GM18511 (cell line): ENCODE measurements at regions not wholly inside any gene's neighbourhood (a gene's known extent, or its start where the extent isn't known, plus 50 kb on each side); places are given as distances from the start of the nearest gene placed in this dataset.
A peak's percentile ranks its signal among the peaks of the same experiment; 100 is the strongest.

ENCODE experiments used
- ATAC-seq: cut with Tn5 transposase; IDR thresholded peaks from one replicate; pipeline ENCODE4 v1.9.1; 2021; ENCODE audit warnings: mild to moderate bottlenecking, moderate library complexity; ENCODE audit not compliant: unreplicated experiment

- ATAC-seq: no peak
Measured at GRCh38 chr4:128606173-128606572, 203.3 kb upstream of the JADE1 start.

GRCh38 chr4:128604840-128605239 is 204.7 kb upstream of the JADE1 start:
- ATAC-seq: no peak

GRCh38 chr4:128604204-128604603 is 205.3 kb upstream of the JADE1 start:
- ATAC-seq: no peak

- no peak for ATAC-seq
Measured at GRCh38 chr4:128603081-128603480, 206.4 kb upstream of the JADE1 start.

GRCh38 chr4:128601991-128602695 is 207.4 kb upstream of the JADE1 start:
- no peak for ATAC-seq

GRCh38 chr4:128600996-128601871 is 208.3 kb upstream of the JADE1 start:
- ATAC-seq: no peak

DNA sequence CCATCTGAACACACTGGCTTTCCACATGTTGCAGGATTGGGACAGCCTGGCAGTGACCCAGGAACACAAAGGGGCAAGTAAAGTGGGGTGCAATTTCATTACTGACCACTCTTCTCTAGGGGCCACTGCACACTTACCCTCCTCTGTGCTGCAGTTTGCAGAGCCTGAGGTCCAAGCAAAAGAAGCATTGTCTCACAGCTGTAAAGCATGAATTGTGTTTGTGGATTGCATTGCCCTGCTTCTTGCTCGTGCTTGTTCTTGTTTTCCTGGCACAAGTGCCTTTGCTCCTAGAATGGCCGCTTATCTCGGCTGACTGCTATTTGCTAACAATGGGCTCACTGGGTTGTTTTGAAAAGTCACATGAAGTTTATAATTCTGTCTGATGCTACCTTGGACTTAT is 209.1 kb upstream of the JADE1 start:
- ATAC-seq: no peak

DNA sequence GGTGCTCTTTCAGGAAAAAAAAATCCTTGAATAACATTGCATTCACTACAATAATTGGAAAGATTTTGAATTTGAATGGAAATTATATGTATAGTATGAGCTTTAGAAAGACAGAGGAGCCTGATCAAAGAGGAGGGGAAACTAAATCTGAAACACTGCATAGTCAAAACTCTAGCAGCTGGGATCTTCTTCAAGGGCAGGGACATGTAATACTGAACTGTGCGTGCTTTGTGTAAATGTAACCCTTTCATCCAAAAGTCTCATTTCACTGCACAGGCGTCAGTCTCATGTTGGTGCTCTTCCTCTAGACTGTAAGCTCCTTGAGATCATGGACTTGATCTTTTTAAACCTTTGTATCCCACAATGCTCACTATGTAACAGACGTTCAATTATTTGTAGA is 212.0 kb upstream of the JADE1 start:
- ATAC-seq: no peak

- ATAC-seq: no peak
Measured at GRCh38 chr4:128596853-128597252, 212.6 kb upstream of the JADE1 start.

DNA sequence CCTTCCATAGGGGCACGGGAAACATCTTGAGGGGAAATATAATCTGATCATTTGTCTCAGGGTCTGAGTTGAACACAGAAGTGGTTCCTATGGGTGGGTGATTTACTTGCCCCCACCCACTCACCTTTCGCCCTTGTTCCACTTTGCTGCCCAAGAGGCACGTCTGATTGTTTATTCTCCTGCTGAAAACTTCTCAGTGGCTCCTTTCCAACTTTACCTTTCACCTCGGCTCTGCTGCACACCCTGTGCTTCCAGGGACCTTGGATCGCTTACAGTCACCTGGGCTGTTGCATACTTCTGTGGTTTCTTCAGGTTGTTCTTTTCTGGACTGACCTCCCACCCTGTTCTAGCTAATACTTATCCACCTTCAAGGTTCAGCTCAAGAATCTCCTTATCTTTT is 213.4 kb upstream of the JADE1 start:
- no peak for ATAC-seq

GRCh38 chr4:128591482-128591881 is 218.0 kb upstream of the JADE1 start:
- ATAC-seq: no peak

DNA sequence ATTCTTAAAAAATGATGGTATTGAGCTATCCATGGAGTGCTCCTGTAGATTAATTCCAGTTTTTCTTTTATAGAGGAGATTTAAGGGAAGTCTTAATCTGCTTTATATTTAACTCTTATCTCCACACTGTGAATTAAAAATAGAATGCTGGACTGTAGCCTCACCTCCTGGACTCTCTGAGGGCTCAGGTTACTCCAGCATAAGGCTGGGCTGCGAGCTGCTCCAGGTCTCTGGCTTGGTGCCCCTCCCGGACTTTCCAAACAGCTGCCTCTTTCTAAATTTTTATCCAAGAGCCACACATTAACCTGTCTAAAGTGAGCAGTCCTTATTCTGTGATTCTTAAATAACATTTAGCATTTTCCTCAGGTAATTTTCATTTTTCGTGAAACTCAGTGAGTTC is 218.7 kb upstream of the JADE1 start:
- ATAC-seq: no peak

- no peak for ATAC-seq
Measured at GRCh38 chr4:128590034-128590740, 219.3 kb upstream of the JADE1 start.

GRCh38 chr4:128589384-128589965 is 220.0 kb upstream of the JADE1 start:
- no peak for ATAC-seq

DNA sequence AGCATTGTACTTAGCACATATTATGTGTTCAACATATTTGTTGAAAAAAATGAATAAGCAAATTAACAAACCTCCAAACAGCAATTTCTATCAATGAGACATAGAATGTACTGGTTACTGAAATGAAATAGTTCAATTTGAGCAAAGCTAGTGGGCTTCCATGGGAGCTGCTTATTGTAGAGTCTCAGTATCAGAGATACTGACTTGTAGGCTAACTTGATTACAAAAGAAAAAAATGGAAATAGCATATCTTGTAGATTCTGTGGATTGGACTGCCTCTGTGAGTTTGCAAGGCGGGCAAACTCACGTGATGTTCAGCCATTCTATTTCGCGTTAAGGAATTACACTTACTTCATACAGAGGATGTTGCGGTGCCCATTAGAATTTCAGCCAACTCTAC is 222.1 kb upstream of the JADE1 start:
- no peak for ATAC-seq

DNA sequence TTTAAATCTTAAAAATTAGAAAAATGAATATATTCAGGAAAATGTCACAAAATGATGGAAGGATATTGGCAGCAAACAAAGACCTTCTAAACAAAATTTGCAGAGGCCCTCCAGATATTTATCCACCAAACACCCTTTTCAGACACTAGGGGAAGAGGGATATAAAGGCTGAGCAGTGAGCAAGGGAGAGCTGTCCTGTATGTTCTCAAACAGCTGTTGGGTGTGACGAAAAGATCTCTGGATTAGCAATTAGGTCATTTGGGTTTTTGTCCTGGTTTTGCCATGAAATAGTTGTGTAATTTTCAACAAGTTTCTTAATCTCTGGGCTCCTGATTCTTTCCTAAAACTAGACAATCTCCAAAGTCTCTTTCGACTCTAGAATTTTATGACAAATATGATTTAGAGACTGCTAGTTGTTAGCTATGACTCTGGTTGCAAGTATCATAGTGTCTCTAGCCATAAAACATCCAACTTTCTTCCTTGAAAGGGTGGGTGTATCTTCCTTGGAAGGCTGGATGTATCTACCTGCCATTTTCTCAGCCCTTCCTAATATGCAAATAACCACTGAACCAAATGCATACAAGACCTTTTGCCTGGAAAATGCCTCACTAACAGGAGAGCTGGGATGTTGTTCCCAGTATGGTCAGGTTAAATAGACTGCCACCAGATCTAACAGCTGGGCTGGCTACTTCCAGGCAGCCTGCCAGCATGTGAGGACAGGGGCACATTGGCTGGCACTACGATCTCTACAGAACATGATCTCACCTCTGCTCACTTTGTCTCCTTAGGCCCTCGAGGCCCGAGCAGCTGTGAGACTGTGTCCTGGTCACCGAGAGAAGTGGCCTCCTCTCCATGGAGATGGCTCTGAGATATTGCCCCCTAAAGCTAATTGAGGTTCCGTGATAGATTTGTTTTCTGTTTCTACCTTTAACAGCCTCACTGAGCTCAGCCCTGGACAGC is 225.5 kb upstream of the JADE1 start:
- no peak for ATAC-seq

- ATAC-seq: no peak
Measured at GRCh38 chr4:128582427-128582870, 227.1 kb upstream of the JADE1 start.

- ATAC-seq: no peak
Measured at GRCh38 chr4:128579154-128579853, 230.2 kb upstream of the JADE1 start.

DNA sequence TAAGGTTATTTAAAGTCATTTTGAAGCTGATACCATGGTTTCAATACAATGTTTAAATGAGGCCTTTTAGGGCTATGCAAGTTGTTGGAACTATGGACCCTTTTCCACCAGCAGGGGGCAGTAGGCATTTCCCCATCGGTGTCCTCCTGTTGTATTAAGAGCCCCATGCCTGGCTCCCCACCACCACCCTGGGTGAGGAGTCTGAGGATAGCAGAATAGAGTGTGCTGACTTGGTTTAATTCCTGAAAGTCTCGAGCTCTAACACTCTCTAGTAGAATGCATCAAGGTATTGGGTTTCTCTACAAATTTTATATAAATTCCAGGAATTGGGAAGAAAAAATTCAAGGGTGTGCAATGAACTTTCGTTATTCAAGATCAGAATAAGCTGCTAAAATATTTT is 234.8 kb upstream of the JADE1 start:
- ATAC-seq: peak; percentile 96
